HG02840 (cell line): ENCODE measurements at regions not wholly inside any gene's neighbourhood (a gene's known extent, or its start where the extent isn't known, plus 50 kb on each side); places are given as distances from the start of the nearest gene placed in this dataset.

ENCODE experiments used
- ATAC-seq: cut with Tn5 transposase; IDR thresholded peaks from one replicate; pipeline ENCODE4 v1.9.1; 2021; ENCODE audit warnings: mild to moderate bottlenecking, moderate library complexity, moderate number of reproducible peaks; ENCODE audit not compliant: unreplicated experiment, low FRiP score

DNA sequence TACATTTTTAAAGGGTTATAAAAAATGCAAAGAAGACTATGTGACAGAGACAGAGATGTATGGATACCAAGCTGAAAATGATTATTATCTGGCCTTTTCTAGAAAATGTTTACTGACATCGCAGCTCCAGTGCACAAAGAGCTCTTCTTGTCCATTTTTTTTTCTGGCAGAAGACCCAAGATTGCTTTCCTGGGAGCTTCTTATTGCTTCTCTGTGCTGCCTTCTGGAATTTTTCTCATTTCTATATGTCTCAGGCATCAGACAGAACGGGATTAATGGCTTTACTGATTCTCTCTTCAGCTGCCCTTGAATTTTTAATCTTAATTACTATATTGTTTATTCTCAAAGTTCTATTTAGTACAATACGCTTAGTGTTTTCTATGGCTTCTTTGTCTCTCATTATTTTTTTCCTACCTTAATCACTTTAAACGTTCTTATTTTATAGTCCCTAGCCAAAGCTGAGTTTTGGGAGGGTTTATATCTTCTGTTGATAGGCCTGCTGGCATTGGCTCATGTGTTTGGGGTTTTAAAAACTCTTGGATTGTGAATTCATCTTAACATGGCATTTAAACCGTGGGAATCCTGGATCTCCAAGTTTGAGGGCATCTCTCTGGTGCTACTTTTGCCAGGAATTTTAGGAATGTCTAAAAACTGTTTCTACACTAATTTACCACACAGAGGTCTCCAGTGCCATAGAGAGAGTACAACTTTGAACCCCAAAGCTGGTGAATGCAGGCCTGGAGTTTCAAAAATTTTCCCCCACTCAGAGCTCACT, 138.9 kb upstream of the LNX1 start:
- no peak for ATAC-seq

DNA sequence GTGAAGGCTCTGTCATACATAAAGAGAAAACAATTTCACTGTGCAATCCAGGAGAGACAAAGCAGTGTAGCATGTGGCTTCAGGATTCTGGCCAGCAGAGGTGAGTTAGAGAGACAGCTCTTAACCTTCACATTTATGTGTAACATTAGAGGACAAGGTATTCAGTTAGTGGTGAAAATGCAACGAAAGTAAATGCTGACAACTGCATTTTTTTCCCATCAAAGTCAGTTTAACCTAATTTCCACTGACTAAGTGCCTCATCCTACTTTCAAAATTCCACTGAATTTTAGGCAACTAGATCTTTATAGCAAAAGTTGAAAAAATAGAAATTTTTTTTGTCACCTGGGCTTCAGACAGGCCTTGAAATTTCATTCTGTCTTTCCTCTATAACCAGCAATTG, 130.8 kb upstream of the LNX1 start:
- ATAC-seq = no peak

DNA sequence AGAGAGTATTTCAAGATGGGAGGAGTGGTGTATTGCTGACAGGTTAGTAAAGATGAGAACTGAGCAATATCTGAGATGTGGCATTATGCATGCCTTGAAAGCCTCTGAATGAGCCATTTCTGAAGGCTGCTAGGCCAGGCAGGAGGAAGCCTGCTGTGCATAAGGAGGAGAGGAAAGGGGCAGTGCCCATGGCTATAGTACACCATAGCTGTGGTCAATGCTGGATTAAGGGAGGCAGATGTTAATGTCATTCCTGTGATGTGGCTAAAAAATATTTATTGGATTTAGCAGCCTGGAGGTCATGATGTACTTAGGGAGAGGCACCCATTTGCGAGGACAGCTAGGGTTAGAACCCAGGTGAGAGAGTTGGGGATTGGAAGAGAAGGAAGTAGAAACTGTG, 130.0 kb upstream of the LNX1 start:
- ATAC-seq = no peak

- ATAC-seq = no peak
Measured at GRCh38 chr4:53720776-53721175, 129.5 kb upstream of the LNX1 start.

- no peak for ATAC-seq
Measured at GRCh38 chr4:53717064-53717549, 125.8 kb upstream of the LNX1 start.

DNA sequence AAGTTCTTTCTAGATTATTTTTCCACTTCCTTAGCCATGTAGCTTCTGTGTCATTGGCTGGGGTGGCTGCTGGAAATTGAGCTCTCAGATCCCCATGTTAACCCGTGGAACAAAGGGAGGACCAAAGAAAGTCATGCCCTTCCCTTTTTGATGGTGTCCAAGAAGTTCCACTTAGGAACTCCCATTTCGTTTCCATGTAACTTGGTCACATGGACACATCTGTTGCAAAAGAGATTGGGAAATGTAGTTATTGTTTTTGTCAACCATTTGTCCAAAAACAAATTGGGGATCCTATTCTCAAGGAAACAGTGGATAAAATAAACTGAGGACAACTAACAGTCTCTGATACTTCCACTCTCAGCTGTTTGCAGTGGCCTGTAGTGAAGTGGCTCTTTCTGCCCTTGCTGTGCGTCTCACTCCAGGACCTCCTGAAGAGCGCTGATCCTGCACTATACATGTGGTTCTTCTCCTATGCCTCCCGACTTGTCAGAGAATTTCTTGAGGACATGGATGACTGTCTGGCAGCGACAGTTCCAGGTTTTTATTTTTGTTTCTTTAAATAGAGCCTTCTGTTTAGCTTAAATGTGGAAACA, 125.3 kb upstream of the LNX1 start:
- no peak for ATAC-seq

GRCh38 chr4:53716011-53716410, 124.7 kb upstream of the LNX1 start:
- no peak for ATAC-seq

GRCh38 chr4:53714236-53715140, 123.2 kb upstream of the LNX1 start:
- no peak for ATAC-seq

DNA sequence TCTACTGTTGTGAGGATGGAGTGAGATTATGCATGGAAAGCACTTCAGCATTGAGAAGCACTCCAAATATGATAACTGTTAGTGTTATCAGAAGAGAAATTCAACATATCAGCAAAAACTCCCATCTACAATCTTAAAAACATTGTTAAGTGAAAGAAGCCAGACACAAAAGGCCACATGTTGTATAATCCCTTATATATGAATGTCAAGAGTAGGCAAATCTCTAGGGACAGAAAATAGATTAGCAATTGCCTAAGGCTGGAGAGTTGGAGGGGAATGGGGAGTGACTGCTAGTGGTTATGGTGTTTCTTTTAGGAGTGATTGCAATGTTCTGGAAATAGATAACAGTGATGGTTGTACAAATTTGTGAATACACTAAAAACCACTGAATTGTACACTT, 122.5 kb upstream of the LNX1 start:
- no peak for ATAC-seq

GRCh38 chr4:53713296-53713695, 122.0 kb upstream of the LNX1 start:
- no peak for ATAC-seq

DNA sequence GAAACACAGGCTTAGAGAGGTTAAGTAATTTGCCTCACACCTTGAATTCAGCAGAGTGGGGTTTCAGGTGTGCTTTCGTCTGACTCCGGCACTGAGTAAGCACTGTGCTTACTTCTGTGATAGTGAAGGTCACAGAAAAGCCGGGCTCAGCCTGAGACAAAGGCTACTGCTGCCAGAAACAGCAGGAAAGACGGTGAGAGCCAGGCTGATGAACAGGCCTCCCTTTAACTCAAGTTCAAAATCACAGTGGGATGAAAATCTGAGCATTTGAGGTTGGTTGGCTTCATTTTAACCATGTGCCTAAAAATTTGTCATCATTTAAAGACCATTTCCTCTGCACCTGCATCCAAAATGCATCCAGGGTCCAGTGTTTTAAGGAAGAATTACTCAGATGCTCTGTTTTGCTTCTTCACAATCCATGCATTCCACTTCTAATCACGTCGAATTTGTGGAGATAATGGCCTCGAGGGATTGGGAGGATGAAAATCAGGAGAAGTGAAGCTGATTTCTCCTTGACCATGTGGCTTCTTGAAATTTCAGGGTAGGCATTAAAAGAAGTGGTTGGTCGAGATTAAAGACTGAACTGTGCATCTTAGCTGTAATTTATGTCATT, 121.2 kb upstream of the LNX1 start:
- ATAC-seq = no peak

GRCh38 chr4:53711926-53712325, 120.6 kb upstream of the LNX1 start:
- no peak for ATAC-seq

GRCh38 chr4:53709693-53710092, 118.4 kb upstream of the LNX1 start:
- no peak for ATAC-seq

- ATAC-seq = no peak
Measured at GRCh38 chr4:53707491-53707890, 116.2 kb upstream of the LNX1 start.

- no peak for ATAC-seq
Measured at GRCh38 chr4:53706422-53707032, 115.2 kb upstream of the LNX1 start.

GRCh38 chr4:53705972-53706371, 114.7 kb upstream of the LNX1 start:
- ATAC-seq = no peak

GRCh38 chr4:53705151-53705764, 114.0 kb upstream of the LNX1 start:
- no peak for ATAC-seq

DNA sequence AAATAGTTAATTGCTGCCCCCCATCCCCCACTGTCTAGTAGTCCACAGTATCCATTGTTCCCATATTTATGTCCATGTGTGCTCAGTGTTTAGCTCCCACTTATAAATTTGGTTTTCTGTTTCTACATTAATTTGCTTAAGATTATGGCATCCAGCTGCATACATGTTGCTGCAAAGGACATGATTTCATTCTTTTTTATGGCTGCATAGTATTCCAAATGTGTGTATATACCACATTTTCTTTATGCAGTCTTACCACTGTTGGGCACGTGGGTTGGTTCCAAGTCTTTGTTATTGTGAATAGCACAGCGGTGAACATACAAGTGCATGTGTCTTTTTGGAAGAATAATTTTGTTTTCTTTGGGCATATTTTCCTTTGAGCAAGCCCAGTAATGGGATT, 113.0 kb upstream of the LNX1 start:
- no peak for ATAC-seq

DNA sequence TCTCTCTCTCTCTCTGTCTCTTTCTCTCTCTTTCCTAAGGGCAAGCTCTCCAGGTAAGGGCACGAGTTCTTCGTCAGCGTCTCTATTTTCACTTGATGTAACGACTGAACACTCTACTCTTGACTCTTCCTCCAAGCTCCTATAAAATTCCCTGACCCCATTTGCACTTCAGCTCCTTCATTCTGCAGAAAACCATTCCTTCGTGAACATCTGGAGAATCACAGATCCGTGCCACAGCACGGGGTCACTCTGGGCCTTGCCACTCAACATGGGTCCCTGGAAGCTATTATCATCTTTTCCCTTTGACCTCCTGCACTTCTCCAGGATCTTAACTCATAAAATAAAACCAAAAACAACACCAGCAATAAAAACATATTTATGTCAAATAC, 112.0 kb upstream of the LNX1 start:
- no peak for ATAC-seq
